Spinal cord (tissue), 9 donors: ENCODE measurements at regions not wholly inside any gene's neighbourhood (a gene's known extent, or its start where the extent isn't known, plus 50 kb on each side); places are given as distances from the start of the nearest gene placed in this dataset.

Experiments
- DNase-seq, 6 donors: peaks; one replicate each; pipeline versions ENCODE4 v3.0.0 to v3.0.0-alpha.2; 2013 to 2015; ENCODE audit warnings: low spot score in 6 of 6, low read depth in 4 of 6
- H3K27ac ChIP-seq: one replicate; pipeline ENCODE4 v1.5.1; 2013; ENCODE audit warnings: low read depth, low read length, control low read depth
- H3K27me3 ChIP-seq: one replicate; pipeline ENCODE4 v1.6.1; 2013; ENCODE audit warnings: low read length; ENCODE audit not compliant: control insufficient read depth, insufficient read depth
- H3K36me3 ChIP-seq: one replicate; pipeline ENCODE4 v1.6.1; 2013; ENCODE audit warnings: low read length; ENCODE audit not compliant: control insufficient read depth, insufficient read depth
- H3K4me1 ChIP-seq: one replicate; pipeline ENCODE4 v1.6.1; 2013; ENCODE audit warnings: low read length; ENCODE audit not compliant: control insufficient read depth, insufficient read depth
- H3K4me3 ChIP-seq: one replicate; pipeline ENCODE4 v1.5.1; 2013; ENCODE audit warnings: low read depth, low read length, control low read depth
- H3K9me3 ChIP-seq: one replicate; pipeline ENCODE4 v1.6.1; 2013; ENCODE audit warnings: low read length; ENCODE audit not compliant: control insufficient read depth, insufficient read depth
- WGBS: methylation state at CpG from one replicate; pipeline ENCODE4 v1.1.5; 2013; ENCODE audit warnings: missing lambda C conversion rate; ENCODE audit not compliant: insufficient coverage; 5-methylcytosine and 5-hydroxymethylcytosine counted together
- donor health status: healthy.

DNA sequence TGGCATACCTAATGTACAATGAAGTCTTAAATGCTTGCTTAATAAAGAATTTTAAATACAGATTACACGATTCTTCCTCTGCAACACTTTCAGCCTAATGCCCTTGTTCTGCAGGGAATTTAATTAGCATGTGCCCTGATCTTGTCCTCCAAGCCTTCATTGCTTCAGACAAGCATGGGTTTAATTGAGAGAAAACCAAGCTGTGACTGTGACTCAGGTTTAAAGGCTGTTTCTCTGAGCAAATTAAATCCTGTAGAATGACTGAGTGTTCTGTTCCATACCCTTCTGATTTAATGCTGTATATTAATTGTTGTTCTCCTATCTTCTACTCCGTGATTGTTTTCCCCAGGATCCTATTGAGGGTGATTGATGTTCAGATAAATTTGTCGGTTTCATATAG is 269.0 kb upstream of the PRMT6 start:
- H3K4me1 ChIP-seq = no peaks in the 10 kb centered on the region
- no peaks in the 10 kb centered on the region for H3K27me3 ChIP-seq

DNA sequence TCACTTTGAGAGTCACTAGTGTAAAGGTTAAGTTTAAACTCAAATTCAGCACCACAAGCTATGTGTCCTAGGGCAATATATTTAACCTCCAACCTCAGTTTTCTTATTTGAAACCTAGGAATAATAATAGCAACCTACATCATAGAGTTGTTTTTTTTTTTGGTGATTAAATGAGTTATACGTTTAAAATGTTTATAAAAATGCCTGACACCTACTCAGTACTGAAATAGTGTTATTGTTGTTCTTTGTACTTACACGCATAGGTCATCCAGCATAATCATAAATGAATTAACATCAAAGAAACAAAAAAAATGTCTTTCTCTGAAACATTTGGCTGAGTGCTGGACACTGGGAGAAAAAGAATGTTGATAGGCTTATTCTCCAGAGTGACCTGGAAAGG is 266.8 kb upstream of the PRMT6 start:
- H3K4me3 ChIP-seq = no peak overlapping the region
- no CpG with 5 or more reads among the region's 2 CpGs for WGBS
- DNase-seq = no peak
- no peaks in the 10 kb centered on the region for H3K9me3 ChIP-seq
- H3K4me1 ChIP-seq = no peaks in the 10 kb centered on the region
- no peaks in the 10 kb centered on the region for H3K36me3 ChIP-seq
- no peaks in the 10 kb centered on the region for H3K27me3 ChIP-seq
- H3K27ac ChIP-seq = no peak overlapping the region

More for the DNA sequence above, 269.0 kb upstream of the PRMT6 start:
- H3K4me3 ChIP-seq = no peak overlapping the region
- H3K27ac ChIP-seq = no peak overlapping the region
- no peaks in the 10 kb centered on the region for H3K36me3 ChIP-seq
- no peaks in the 10 kb centered on the region for H3K9me3 ChIP-seq
- peak in 1 of 6 donors; percentile 75 for DNase-seq
- no CpG with 5 or more reads among the region's 3 CpGs for WGBS

DNA sequence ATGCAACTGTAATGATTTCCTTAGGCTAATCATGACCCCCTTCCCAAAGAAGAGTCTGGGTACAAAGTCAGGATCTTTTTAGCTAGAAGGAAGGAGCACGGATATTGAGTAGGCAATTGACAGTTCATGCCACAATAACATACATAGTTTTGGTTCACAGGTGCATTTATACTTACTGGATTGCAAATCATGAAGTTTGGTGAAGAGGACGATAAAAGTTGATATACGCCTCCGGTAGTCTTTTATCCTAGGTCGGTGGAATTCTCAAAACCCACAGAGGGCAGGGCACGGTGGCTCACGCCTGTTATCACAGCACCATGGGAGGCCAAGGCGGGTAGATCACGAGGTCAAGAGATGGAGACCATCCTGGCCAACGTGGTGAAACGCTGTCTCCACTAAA is 265.4 kb upstream of the PRMT6 start:
- no peak overlapping the region for H3K27ac ChIP-seq
- WGBS = 94% methylated on average over 8 of the region's 11 CpGs

DNA sequence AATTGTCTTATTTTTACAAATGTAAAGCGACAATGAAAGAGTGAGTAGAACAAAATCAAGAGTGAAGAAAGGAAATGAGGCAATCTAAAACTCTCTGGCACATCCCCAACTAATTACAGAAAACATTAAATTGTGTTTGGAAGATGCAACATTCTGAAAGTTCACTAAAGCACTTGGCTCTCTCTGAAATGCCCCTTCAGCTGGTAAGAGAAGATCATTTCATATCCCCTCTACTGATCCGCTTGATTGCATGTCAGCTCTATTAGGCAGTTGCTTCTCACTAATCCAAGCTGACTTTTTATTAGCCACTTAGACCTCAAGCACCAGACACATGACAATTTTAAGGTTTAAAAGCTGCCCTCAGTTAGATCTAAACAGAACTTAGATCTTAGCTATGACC is 262.8 kb upstream of the PRMT6 start:
- Histone ChIP-seq H3K9me3 (no peaks in the 10 kb centered on the region), H3K27ac (no peak overlapping the region), H3K36me3 (no peaks in the 10 kb centered on the region), H3K27me3 (no peaks in the 10 kb centered on the region), H3K4me1 (no peaks in the 10 kb centered on the region), H3K4me3 (no peak overlapping the region)
- 80% methylated on average over 1 of the region's 2 CpGs for WGBS
- no peak for DNase-seq

More for the DNA sequence above, 265.4 kb upstream of the PRMT6 start:
- Histone ChIP-seq H3K27me3 (no peaks in the 10 kb centered on the region), H3K36me3 (no peaks in the 10 kb centered on the region), H3K4me1 (no peaks in the 10 kb centered on the region), H3K9me3 (no peaks in the 10 kb centered on the region), H3K4me3 (no peak overlapping the region)
- no peak for DNase-seq

DNA sequence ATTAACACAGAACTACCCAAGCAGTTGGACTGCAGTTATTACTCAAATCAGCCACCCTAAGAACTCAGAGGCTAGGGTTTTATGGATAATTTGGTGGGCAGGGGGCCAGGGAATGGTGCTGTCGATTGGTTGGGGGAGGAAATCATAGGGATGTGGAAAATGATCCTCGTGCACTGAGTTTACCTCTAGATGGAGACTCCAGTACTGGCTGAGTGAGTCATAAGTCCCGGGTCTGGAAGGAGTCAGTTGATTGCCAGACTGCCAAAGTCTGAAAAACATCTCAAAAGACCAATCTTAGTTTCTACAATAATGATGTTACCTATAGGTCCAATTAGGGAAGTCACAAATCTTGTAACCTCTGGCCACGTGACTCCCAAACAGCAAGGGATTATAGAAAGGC is 257.5 kb upstream of the PRMT6 start:
- no peaks in the 10 kb centered on the region for H3K36me3 ChIP-seq
- no peaks in the 10 kb centered on the region for H3K27me3 ChIP-seq
- H3K4me3 ChIP-seq = no peak overlapping the region
- no peaks in the 10 kb centered on the region for H3K4me1 ChIP-seq
- H3K9me3 ChIP-seq = no peaks in the 10 kb centered on the region
- no peak for DNase-seq
- WGBS = 78% methylated on average over 2 of the region's 4 CpGs
- no peak overlapping the region for H3K27ac ChIP-seq

DNA sequence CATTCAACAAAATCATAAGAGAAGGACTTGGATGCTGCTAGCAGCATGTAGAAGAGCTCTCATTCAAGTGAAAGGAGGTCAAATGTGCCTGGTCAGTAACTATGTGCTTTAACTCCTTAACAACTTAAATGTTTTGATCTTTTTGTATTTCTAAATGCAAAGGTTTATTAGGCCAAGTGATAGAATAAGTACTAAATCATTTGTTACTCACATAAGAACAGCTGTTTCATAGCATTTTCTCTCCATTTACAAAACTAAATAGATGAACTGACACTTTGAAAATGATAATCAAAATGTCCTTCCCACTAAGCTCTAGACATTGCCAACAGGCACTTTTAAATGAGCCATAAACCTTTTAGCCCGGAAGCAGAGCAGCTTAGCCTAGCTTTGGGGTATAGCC is 254.3 kb upstream of the PRMT6 start:
- Histone ChIP-seq H3K27ac (no peak overlapping the region), H3K4me1 (no peaks in the 10 kb centered on the region), H3K36me3 (no peaks in the 10 kb centered on the region), H3K27me3 (no peaks in the 10 kb centered on the region), H3K4me3 (no peak overlapping the region), H3K9me3 (no peaks in the 10 kb centered on the region)
- no CpG with 5 or more reads among the region's 1 CpG for WGBS
- no peak for DNase-seq

DNA sequence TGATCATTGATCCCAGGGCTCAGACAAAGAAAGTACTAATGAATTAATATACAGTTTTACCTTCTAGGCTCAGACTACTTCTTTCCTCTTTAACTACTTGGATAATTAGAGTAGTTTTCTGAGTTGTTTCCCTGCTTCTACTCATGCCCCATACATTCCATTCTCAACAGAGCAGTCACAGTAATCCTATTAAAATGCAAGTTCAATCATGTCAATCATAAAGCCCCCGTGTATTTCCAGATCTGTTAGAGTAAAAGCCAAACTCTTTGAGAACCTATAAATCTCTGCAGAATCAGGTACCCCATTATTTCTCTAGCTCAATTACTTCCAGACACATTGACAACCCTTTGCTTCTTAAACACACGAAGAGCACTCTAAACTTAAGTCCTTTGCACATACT is 242.1 kb upstream of the PRMT6 start:
- Histone ChIP-seq H3K36me3 (no peaks in the 10 kb centered on the region), H3K27ac (no peak overlapping the region), H3K27me3 (no peaks in the 10 kb centered on the region), H3K9me3 (peaks cover 4% of the 10 kb centered on the region), H3K4me3 (no peak overlapping the region), H3K4me1 (no peaks in the 10 kb centered on the region)
- DNase-seq = no peak
- 74% methylated on average over 2 of the region's 2 CpGs for WGBS

DNA sequence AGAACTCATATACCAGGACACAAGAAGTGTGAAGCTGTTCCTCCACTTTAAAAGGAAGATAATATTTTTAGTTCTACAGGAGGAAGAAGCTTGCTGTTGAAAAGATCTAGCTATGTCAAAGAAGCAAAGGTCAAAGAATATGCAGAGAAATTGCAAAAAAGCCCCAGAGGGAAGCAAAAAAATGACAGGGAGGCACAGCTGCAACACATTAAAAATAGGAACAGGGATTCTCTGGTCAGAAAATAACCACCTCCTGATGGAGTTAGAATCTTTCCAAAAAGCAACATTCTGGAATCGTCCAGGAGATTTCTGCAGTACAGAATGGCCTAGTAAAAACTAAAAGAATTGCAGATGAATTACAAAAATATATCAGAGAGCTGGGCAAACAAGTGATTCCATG is 238.9 kb upstream of the PRMT6 start:
- Histone ChIP-seq H3K4me1 (no peaks in the 10 kb centered on the region), H3K27me3 (no peaks in the 10 kb centered on the region), H3K27ac (no peak overlapping the region), H3K4me3 (no peak overlapping the region), H3K9me3 (no peaks in the 10 kb centered on the region), H3K36me3 (no peaks in the 10 kb centered on the region)
- DNase-seq = peak in 1 of 6 donors; percentile 48
- no CpG with 5 or more reads among the region's 1 CpG for WGBS

DNA sequence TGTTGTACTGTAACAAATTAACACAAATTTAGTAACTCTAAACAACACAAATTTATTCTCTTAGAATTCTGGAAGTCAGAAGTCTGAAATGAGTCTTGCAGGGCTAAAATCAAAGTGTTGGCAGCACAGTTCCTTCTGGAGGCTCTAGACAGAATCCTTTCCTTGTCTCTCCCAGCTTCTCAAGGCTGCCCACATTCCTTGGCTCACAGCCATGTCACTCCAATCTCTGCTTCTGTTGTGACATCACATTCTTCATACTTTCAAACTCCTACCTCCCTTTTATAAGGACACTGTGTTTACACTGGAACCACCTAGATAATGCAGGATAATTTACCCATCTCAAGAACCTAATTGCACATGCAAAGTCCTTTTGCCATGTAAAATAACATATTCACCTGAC is 225.0 kb upstream of the PRMT6 start:
- no peak overlapping the region for H3K4me3 ChIP-seq
- peak in 1 of 6 donors; percentile 3 for DNase-seq
- no peak overlapping the region for H3K27ac ChIP-seq
- no peaks in the 10 kb centered on the region for H3K4me1 ChIP-seq
- H3K9me3 ChIP-seq = peaks cover 2% of the 10 kb centered on the region
- H3K36me3 ChIP-seq = no peaks in the 10 kb centered on the region
- H3K27me3 ChIP-seq = no peaks in the 10 kb centered on the region

DNA sequence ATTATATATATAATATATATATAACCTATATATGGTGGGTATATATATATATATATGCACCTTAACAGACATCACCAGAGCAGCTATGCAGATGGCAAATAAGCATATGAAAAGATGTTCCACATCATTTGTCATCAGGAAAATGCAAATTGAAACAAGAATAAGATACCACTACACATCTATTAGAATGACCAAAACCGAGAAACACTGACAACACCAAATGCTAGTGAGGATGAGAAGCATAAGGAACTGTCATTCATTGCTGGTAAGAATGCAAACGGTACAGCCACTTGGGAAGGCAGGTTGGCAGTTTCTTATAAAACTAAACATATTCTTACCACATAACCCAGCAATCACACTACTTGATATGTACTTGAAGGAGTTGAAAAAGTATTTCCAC is 219.8 kb upstream of the PRMT6 start:
- no peak for DNase-seq
- no CpG with 5 or more reads among the region's 2 CpGs for WGBS

More for the DNA sequence above, 219.8 kb upstream of the PRMT6 start:
- Histone ChIP-seq H3K9me3 (no peaks in the 10 kb centered on the region), H3K4me3 (no peak overlapping the region), H3K27me3 (no peaks in the 10 kb centered on the region), H3K27ac (no peak overlapping the region), H3K4me1 (no peaks in the 10 kb centered on the region), H3K36me3 (no peaks in the 10 kb centered on the region)
